GM12878 (cell line): ENCODE measurements at regions not wholly inside any gene's neighbourhood (a gene's known extent, or its start where the extent isn't known, plus 50 kb on each side); places are given as distances from the start of the nearest gene placed in this dataset.

Experiments used
- ATAC-seq: fragments of 200-7000 bp; cut with Tn5 transposase; 3 replicates; pipeline ENCODE4 v1.9.1; 2020; ENCODE audit warnings: mild to moderate bottlenecking, moderate library complexity
- BruUV-seq: library from RNA; stranded (reverse); fragments of 400-500 nt; replicated peaks from 2 replicates; lab custom pipeline; 2021; lab: Mats Ljungman, UMichigan
- CTCF ChIA-PET: fragments of 300-600 bp; sonication (Branson Sonifier 250); formaldehyde crosslinking; extraction: SDS; loops from one replicate; lab custom pipeline; 2021; ENCODE audit warnings: inconsistent platforms; lab: Yijun Ruan, JAX
- POLR2A ChIA-PET: fragments of 350-600 bp; formaldehyde crosslinking; extraction: SDS; loops from one replicate; lab custom pipeline; 2021; ENCODE audit warnings: inconsistent platforms; lab: Charles Lee
- RAD21 ChIA-PET: fragments of 300-600 bp; sonication (Branson Sonifier 250); formaldehyde crosslinking; loops from one replicate; lab custom pipeline; 2023; ENCODE audit warnings: antibody characterized with exemption; ENCODE audit not compliant: unreplicated experiment; lab: Charles Lee
- SMC1A ChIA-PET: fragments of 300-600 bp; sonication (Branson Sonifier 250); formaldehyde crosslinking; loops from one replicate; lab custom pipeline; 2023; ENCODE audit not compliant: unreplicated experiment, uncharacterized antibody; lab: Charles Lee
- DNase-seq: peaks from one replicate; pipeline ENCODE4 v3.0.0-alpha.2; 2011; ENCODE audit warnings: low read depth, low spot score
- FAIRE-seq: peaks from 3 replicates; lab custom pipeline; 2011; peaks lifted over from hg19 to GRCh38; lab: Jason Lieb, UNC
- H2AFZ ChIP-seq: 2 replicates; pipeline ENCODE4 v1.6.0; 2011; ENCODE audit warnings: low read depth, low read length, control low read depth; ENCODE audit not compliant: control insufficient read depth
- H3K27ac ChIP-seq: 2 replicates; pipeline ENCODE4 v1.5.1; 2011; ENCODE audit warnings: control low read depth; ENCODE audit not compliant: control insufficient read depth, insufficient read depth
- H3K27me3 ChIP-seq, 2 experiments: replicated peaks in 1 of 2; 2 replicates each; pipeline versions ENCODE4 v1.6.0 to v1.6.1; 2011; ENCODE audit warnings: low read length in 1 of 2; ENCODE audit not compliant: control insufficient read depth in 2 of 2, insufficient read depth in 2 of 2
- H3K36me3 ChIP-seq, 2 experiments: 2 replicates each; pipeline ENCODE4 v1.5.1; 2011; ENCODE audit warnings: low read length in 1 of 2; ENCODE audit not compliant: control insufficient read depth in 2 of 2, insufficient read depth in 2 of 2
- H3K4me1 ChIP-seq: 2 replicates; pipeline ENCODE4 v1.6.1; 2011; ENCODE audit warnings: mild to moderate bottlenecking, low read length, moderate library complexity, mixed read lengths; ENCODE audit not compliant: control insufficient read depth, insufficient read depth
- H3K4me2 ChIP-seq: 2 replicates; pipeline ENCODE4 v1.6.0; 2011; ENCODE audit warnings: control low read depth; ENCODE audit not compliant: control insufficient read depth, insufficient read depth
- H3K4me3 ChIP-seq: fragments of 200-600 bp; sonication (generic); 2 replicates; pipeline ENCODE4 v1.5.1; 2016
- H3K79me2 ChIP-seq: 2 replicates; pipeline ENCODE4 v1.6.0; 2011; ENCODE audit warnings: low read length; ENCODE audit not compliant: control insufficient read depth, insufficient read depth
- H3K9ac ChIP-seq: 2 replicates; pipeline ENCODE4 v1.8.0; 2011; ENCODE audit warnings: low read length, control low read depth, mixed read lengths; ENCODE audit not compliant: control insufficient read depth, insufficient read depth
- H3K9me3 ChIP-seq: replicated peaks from 3 replicates; pipeline ENCODE4 v1.5.1; 2011; ENCODE audit warnings: mild to moderate bottlenecking, low read length; ENCODE audit not compliant: control insufficient read depth, insufficient read depth
- H4K20me1 ChIP-seq: 2 replicates; pipeline ENCODE4 v1.6.0; 2011; ENCODE audit not compliant: control insufficient read depth, insufficient read depth
- ASH2L ChIP-seq: fragments of 300-600, 200-600 bp; sonication (generic); IDR thresholded peaks from 2 replicates; pipeline ENCODE4 v1.6.1; 2017; ENCODE audit warnings: low read depth, mild to moderate bottlenecking, borderline replicate concordance
- CBFB ChIP-seq: IDR thresholded peaks from 2 replicates; pipeline ENCODE4 v1.6.1; 2016; ENCODE audit warnings: antibody characterized with exemption, low read depth
- CHD2 ChIP-seq: IDR thresholded peaks from 2 replicates; pipeline ENCODE4 v1.6.1; 2011; ENCODE audit warnings: low read depth, low read length, improper control_type of control experiment, borderline replicate concordance
- GABPA ChIP-seq: IDR thresholded peaks from 2 replicates; pipeline ENCODE4 v1.6.1; 2014; ENCODE audit warnings: antibody characterized with exemption, low read depth, mild to moderate bottlenecking, inconsistent platforms
- NRF1 ChIP-seq: conservative IDR thresholded peaks from 2 replicates; pipeline ENCODE4 v1.6.1; 2011; ENCODE audit warnings: mild to moderate bottlenecking, low read depth, low read length, improper control_type of control experiment
- RAD21 ChIP-seq: IDR thresholded peaks from 2 replicates; pipeline ENCODE4 v1.6.1; 2011; ENCODE audit warnings: mild to moderate bottlenecking, low read depth, low read length, moderate library complexity; ENCODE audit not compliant: insufficient read depth
- RAD51 ChIP-seq: fragments of 450-650 bp; IDR thresholded peaks from 2 replicates; pipeline ENCODE4 v1.6.1; 2016; ENCODE audit warnings: moderate library complexity, mild to moderate bottlenecking, inconsistent platforms
- RBBP5 ChIP-seq: fragments of 200-600 bp; sonication (generic); conservative IDR thresholded peaks from 2 replicates; pipeline ENCODE4 v1.6.1; 2016
- RUNX3 ChIP-seq: IDR thresholded peaks from 2 replicates; pipeline ENCODE4 v1.6.1; 2012; ENCODE audit warnings: low read length, inconsistent platforms
- SMARCA5 ChIP-seq: fragments of 450-650 bp; IDR thresholded peaks from 2 replicates; pipeline ENCODE4 v1.6.1; 2017; ENCODE audit warnings: mild to moderate bottlenecking
- SPI1 ChIP-seq: IDR thresholded peaks from 2 replicates; pipeline ENCODE4 v1.6.1; 2011; ENCODE audit warnings: low read depth, mild to moderate bottlenecking, low read length, moderate library complexity, borderline replicate concordance; ENCODE audit not compliant: insufficient read depth
- TAF1 ChIP-seq: IDR thresholded peaks from 2 replicates; pipeline ENCODE4 v1.6.1; 2011; ENCODE audit warnings: mild to moderate bottlenecking, low read depth, low read length, borderline replicate concordance
- TCF3 ChIP-seq: IDR thresholded peaks from 2 replicates; pipeline ENCODE4 v1.6.1; 2012; ENCODE audit warnings: low read depth, mild to moderate bottlenecking, low read length, borderline replicate concordance; ENCODE audit not compliant: insufficient read depth
- YY1 ChIP-seq: IDR thresholded peaks from 2 replicates; pipeline ENCODE4 v1.6.1; 2011; ENCODE audit warnings: low read depth, mild to moderate bottlenecking, low read length
- WGBS: methylation state at CpG from one replicate; pipeline ENCODE4 v1.1.6; 2016; ENCODE audit warnings: low lambda C conversion rate; ENCODE audit not compliant: insufficient replicate concordance, insufficient coverage; ENCODE audit errors: missing lambda C conversion rate; 5-methylcytosine and 5-hydroxymethylcytosine counted together
- in situ Hi-C: fragments of 300-500 bp; cut with MboI; formaldehyde crosslinking; loops from 9 replicates; pipeline ENCODE4 v1.14.3; 2018; ENCODE audit warnings: mixed read lengths
- intact Hi-C: fragments of 100-400 bp; cut with micrococcal nuclease; formaldehyde crosslinking; loops from one replicate; pipeline ENCODE4 v1.14.2; 2022; ENCODE audit not compliant: unreplicated experiment
- TF ChIP-seq, protein P1 (sequence below): fragments of 450-650 bp; IDR thresholded peaks from 2 replicates; pipeline ENCODE4 v1.6.1; 2017; ENCODE audit warnings: low read depth, mild to moderate bottlenecking, moderate library complexity
- TF ChIP-seq, protein P2 (sequence below): IDR thresholded peaks from 2 replicates; pipeline ENCODE4 v1.6.1; 2012; ENCODE audit warnings: low read depth, low read length, improper control_type of control experiment

DNA sequence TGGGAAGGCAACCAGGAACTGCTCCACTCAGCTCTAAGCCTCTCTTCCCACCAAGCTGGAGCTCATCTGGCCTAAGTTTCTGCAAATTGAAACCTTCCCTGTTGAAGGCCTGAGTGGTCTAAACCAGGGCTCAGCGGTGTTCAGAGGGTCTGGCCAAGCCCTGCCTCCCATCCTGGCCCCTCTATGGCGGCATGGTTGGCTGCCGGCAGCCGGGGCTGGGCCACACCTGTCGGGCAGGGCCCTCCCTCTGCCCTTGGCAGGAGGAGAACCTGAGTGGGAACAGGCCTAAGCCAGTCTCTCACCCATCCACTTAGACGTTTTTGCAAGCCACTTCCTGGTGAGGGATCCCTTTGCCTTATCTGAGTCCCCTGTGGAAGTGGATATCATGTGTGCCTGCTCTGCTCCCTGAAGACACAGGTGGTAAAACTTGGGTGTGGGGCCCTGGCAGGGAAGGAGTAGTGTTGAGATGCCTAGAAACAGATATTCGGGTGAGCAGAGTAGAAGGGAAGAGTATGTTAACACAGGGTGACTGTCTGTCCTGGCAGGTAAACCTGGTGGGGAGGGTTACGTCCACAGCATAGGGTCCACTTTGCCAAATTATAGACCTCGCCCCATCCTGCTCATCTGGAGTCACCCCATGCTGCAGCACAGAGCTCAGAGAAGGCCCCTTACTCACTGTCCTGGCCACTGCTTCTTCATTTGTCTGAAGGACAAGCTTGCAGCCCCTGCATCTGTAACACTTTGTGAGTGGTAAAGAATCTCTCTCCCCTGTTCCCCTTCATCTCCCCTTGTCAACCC is 63.0 kb upstream of the SIX2 start:
- ChIA-PET RAD21 (no interaction called here), POLR2A (no interaction called here), SMC1A (no interaction called here), CTCF (no interaction called here)
- Histone ChIP-seq H3K9me3 (no peaks in the 10 kb centered on the region), H2AFZ (no peak overlapping the region), H3K27ac (no peak overlapping the region), H3K4me1 (no peaks in the 10 kb centered on the region), H3K4me3 (no peak overlapping the region), H3K27me3 (no peaks in the 10 kb centered on the region; a peak in 2 of 4 replicates), H4K20me1 (no peaks in the 10 kb centered on the region), H3K79me2 (no peaks in the 10 kb centered on the region), H3K36me3 (no peaks in the 10 kb centered on the region), H3K4me2 (no peak overlapping the region), H3K9ac (no peak overlapping the region)
- no TSS peak for BruUV-seq
- intact Hi-C loops: no loop called here
- DNase-seq (no peak), ATAC-seq (no peak), FAIRE-seq (no peak)
- 27% methylated on average over 9 of the region's 9 CpGs for WGBS
- in situ Hi-C loops: no loop called here
- TF ChIP-seq RAD51 (no peak), YY1 (no peak), CHD2 (no peak)

DNA sequence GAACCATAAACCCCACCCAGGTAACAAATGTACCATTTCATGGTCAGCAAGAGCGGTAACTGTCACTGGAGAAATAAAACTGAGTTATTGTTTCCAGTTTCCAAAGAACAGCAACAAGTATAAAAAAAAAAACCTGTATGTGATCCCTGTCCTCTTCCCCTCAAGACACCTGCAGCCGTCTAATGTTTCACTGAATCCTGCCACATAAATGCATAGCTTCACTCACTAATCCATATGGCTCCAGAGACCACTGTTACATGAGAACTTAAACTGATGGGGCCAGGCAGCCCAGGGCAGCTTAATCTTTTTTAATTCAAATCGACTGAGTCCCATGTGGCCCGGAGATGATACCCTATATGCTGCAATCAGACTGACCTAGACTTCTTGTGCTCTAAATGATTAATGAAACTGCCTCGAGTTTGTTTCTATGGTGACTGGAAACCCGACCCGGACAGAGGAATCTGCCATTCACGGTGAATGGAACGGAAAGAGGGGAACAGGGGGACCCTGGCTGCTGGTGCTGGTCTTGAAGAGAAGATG is 60.9 kb upstream of the SIX2 start:
- no peak for FAIRE-seq
- H2AFZ ChIP-seq: no peak overlapping the region
- H3K27ac ChIP-seq: no peak overlapping the region
- in situ Hi-C loops (no loop called here), intact Hi-C loops (no loop called here)
- ChIA-PET CTCF (interaction anchor here (0.7 kb wide), 1 partner anchor 229 kb away, joined by 4 read pairs; no protein-coding TSS in a partner anchor), POLR2A (no interaction called here), RAD21 (no interaction called here), SMC1A (no interaction called here)
- no peaks in the 10 kb centered on the region for H4K20me1 ChIP-seq
- BruUV-seq: no TSS peak
- no peaks in the 10 kb centered on the region for H3K79me2 ChIP-seq
- no peaks in the 10 kb centered on the region for H3K36me3 ChIP-seq
- no peak overlapping the region for H3K4me3 ChIP-seq
- DNase-seq: no peak
- no peak for ATAC-seq
- H3K9me3 ChIP-seq: no peaks in the 10 kb centered on the region
- H3K9ac ChIP-seq: no peak overlapping the region
- H3K4me1 ChIP-seq: no peaks in the 10 kb centered on the region
- 36% methylated on average over 9 of the region's 9 CpGs for WGBS
- no peak overlapping the region for H3K4me2 ChIP-seq
- no peaks in the 10 kb centered on the region; a peak in 2 of 4 replicates for H3K27me3 ChIP-seq
- TF ChIP-seq TCF3: no peak
- TF ChIP-seq RBBP5: no peak
- TF ChIP-seq, protein P1, sequence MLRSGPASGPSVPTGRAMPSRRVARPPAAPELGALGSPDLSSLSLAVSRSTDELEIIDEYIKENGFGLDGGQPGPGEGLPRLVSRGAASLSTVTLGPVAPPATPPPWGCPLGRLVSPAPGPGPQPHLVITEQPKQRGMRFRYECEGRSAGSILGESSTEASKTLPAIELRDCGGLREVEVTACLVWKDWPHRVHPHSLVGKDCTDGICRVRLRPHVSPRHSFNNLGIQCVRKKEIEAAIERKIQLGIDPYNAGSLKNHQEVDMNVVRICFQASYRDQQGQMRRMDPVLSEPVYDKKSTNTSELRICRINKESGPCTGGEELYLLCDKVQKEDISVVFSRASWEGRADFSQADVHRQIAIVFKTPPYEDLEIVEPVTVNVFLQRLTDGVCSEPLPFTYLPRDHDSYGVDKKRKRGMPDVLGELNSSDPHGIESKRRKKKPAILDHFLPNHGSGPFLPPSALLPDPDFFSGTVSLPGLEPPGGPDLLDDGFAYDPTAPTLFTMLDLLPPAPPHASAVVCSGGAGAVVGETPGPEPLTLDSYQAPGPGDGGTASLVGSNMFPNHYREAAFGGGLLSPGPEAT: no peak
- TF ChIP-seq, protein P2, sequence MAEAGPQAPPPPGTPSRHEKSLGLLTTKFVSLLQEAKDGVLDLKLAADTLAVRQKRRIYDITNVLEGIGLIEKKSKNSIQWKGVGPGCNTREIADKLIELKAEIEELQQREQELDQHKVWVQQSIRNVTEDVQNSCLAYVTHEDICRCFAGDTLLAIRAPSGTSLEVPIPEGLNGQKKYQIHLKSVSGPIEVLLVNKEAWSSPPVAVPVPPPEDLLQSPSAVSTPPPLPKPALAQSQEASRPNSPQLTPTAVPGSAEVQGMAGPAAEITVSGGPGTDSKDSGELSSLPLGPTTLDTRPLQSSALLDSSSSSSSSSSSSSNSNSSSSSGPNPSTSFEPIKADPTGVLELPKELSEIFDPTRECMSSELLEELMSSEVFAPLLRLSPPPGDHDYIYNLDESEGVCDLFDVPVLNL: no peak
- no peak for TF ChIP-seq CBFB
- TF ChIP-seq ASH2L: no peak
- TF ChIP-seq TAF1: no peak
- no peak for TF ChIP-seq SPI1
- TF ChIP-seq SMARCA5: no peak
- no peak for TF ChIP-seq RUNX3
- TF ChIP-seq GABPA: no peak
- TF ChIP-seq NRF1: no peak
- no peak for TF ChIP-seq RAD21
